Sigmoid colon (tissue), 4 donors: ENCODE measurements at regions not wholly inside any gene's neighbourhood (a gene's known extent, or its start where the extent isn't known, plus 50 kb on each side); places are given as distances from the start of the nearest gene placed in this dataset.

Source experiments
- POLR2A ChIP-seq, 2 donors: fragments of 450-650 bp; IDR thresholded peaks; one replicate each; pipeline ENCODE4 v1.6.1; 2016; ENCODE audit warnings: antibody characterized with exemption in 2 of 2, mild to moderate bottlenecking in 2 of 2, moderate library complexity in 2 of 2
- POLR2AphosphoS5 ChIP-seq, 4 donors: sonication (generic); formaldehyde crosslinking; IDR thresholded peaks; one replicate each; pipeline ENCODE4 v1.6.1; 2017; ENCODE audit warnings: antibody characterized with exemption in 4 of 4
- TF ChIP-seq, protein P1 (sequence below), 4 experiments: fragments of 450-650 bp in 3 of 4; fragments of 200-600 bp in 1 of 4; IDR thresholded peaks; one replicate each; pipeline ENCODE4 v1.5.1; 2016 to 2019; ENCODE audit warnings: antibody characterized with exemption in 4 of 4, mild to moderate bottlenecking in 3 of 4, moderate library complexity in 2 of 4

DNA sequence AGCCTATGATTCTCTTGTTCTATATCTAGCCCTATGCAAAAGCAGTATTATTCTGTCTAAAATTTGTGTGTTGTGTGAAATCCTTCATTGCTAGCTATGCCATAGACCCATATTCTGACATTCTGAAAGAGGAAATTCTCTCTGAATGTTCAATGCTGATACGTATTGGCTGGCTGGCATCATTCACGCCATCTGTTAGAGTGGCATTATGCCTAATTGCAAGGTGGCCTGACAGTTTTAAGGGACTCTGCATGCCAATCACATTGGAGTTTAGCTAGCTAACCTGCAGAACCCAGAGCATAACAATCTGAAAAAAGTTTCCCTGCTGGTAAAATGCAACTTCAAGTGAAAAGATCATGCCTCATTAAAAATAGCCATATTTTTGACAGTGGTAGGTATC, 316.0 kb downstream of the SOX11 start:
- TF ChIP-seq POLR2A (IDR thresholded peaks at IDR 0.05) (no peak), POLR2AphosphoS5 (IDR thresholded peaks at IDR 0.05) (no peak)
- TF ChIP-seq, protein P1, sequence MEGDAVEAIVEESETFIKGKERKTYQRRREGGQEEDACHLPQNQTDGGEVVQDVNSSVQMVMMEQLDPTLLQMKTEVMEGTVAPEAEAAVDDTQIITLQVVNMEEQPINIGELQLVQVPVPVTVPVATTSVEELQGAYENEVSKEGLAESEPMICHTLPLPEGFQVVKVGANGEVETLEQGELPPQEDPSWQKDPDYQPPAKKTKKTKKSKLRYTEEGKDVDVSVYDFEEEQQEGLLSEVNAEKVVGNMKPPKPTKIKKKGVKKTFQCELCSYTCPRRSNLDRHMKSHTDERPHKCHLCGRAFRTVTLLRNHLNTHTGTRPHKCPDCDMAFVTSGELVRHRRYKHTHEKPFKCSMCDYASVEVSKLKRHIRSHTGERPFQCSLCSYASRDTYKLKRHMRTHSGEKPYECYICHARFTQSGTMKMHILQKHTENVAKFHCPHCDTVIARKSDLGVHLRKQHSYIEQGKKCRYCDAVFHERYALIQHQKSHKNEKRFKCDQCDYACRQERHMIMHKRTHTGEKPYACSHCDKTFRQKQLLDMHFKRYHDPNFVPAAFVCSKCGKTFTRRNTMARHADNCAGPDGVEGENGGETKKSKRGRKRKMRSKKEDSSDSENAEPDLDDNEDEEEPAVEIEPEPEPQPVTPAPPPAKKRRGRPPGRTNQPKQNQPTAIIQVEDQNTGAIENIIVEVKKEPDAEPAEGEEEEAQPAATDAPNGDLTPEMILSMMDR (IDR thresholded peaks at IDR 0.05): no peak
